PFSK-1 (cell line): ENCODE measurements at regions not wholly inside any gene's neighbourhood (a gene's known extent, or its start where the extent isn't known, plus 50 kb on each side); places are given as distances from the start of the nearest gene placed in this dataset.

ENCODE experiments used
- FOXP2 ChIP-seq: optimal IDR thresholded peaks from 2 replicates; pipeline ENCODE3; 2011; ENCODE audit warnings: borderline replicate concordance, control low read depth, inconsistent platforms; ENCODE audit not compliant: insufficient read depth; ENCODE audit errors: extremely low read length, extremely low read depth
- POLR2AphosphoS5 ChIP-seq: IDR thresholded peaks from 2 replicates; pipeline ENCODE4 v1.6.1; 2012; ENCODE audit warnings: low read depth, mild to moderate bottlenecking, control low read depth, low read length, moderate library complexity
- SIN3A ChIP-seq: IDR thresholded peaks from 2 replicates; pipeline ENCODE4 v1.6.1; 2012; ENCODE audit warnings: mild to moderate bottlenecking, low read length, moderate library complexity, borderline replicate concordance; ENCODE audit not compliant: insufficient read depth
- TAF1 ChIP-seq: IDR thresholded peaks from 2 replicates; pipeline ENCODE4 v1.6.1; 2012; ENCODE audit warnings: low read length, control low read depth, borderline replicate concordance; ENCODE audit not compliant: insufficient read depth
- TF ChIP-seq, protein P1 (sequence below), 2 experiments: IDR thresholded peaks; 2 replicates each; pipeline versions ENCODE4 v1.6.1 to v1.8.0; 2011 to 2012; ENCODE audit warnings: low read depth in 2 of 2, low read length in 2 of 2, control low read depth in 1 of 2, inconsistent platforms in 1 of 2, mild to moderate bottlenecking in 1 of 2, moderate library complexity in 1 of 2; ENCODE audit not compliant: insufficient read depth in 1 of 2

GRCh38 chr19:29104605-29105241 lies 108.2 kb downstream of the UQCRFS1 start:
- TF ChIP-seq FOXP2 = no peak
- no peak for TF ChIP-seq POLR2AphosphoS5

- TF ChIP-seq FOXP2 (no peak), SIN3A (no peak), POLR2AphosphoS5 (no peak), TAF1 (no peak)
- TF ChIP-seq, protein P1, sequence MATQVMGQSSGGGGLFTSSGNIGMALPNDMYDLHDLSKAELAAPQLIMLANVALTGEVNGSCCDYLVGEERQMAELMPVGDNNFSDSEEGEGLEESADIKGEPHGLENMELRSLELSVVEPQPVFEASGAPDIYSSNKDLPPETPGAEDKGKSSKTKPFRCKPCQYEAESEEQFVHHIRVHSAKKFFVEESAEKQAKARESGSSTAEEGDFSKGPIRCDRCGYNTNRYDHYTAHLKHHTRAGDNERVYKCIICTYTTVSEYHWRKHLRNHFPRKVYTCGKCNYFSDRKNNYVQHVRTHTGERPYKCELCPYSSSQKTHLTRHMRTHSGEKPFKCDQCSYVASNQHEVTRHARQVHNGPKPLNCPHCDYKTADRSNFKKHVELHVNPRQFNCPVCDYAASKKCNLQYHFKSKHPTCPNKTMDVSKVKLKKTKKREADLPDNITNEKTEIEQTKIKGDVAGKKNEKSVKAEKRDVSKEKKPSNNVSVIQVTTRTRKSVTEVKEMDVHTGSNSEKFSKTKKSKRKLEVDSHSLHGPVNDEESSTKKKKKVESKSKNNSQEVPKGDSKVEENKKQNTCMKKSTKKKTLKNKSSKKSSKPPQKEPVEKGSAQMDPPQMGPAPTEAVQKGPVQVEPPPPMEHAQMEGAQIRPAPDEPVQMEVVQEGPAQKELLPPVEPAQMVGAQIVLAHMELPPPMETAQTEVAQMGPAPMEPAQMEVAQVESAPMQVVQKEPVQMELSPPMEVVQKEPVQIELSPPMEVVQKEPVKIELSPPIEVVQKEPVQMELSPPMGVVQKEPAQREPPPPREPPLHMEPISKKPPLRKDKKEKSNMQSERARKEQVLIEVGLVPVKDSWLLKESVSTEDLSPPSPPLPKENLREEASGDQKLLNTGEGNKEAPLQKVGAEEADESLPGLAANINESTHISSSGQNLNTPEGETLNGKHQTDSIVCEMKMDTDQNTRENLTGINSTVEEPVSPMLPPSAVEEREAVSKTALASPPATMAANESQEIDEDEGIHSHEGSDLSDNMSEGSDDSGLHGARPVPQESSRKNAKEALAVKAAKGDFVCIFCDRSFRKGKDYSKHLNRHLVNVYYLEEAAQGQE (IDR thresholded peaks at IDR 0.05; ENCODE audit: insufficient read depth in 1 of 2, low read depth in 2 of 2, low read length in 2 of 2) = no peak
Observed at GRCh38 chr19:29098863-29099481, 114.0 kb downstream of the UQCRFS1 start.

- TF ChIP-seq, protein P1 (IDR thresholded peaks at IDR 0.05; ENCODE audit: insufficient read depth in 1 of 2, low read depth in 2 of 2, low read length in 2 of 2) = no peak
- TF ChIP-seq FOXP2 (no peak), SIN3A (no peak), POLR2AphosphoS5 (no peak), TAF1 (no peak)
Observed at GRCh38 chr19:29098091-29098490, 114.9 kb downstream of the UQCRFS1 start.

DNA sequence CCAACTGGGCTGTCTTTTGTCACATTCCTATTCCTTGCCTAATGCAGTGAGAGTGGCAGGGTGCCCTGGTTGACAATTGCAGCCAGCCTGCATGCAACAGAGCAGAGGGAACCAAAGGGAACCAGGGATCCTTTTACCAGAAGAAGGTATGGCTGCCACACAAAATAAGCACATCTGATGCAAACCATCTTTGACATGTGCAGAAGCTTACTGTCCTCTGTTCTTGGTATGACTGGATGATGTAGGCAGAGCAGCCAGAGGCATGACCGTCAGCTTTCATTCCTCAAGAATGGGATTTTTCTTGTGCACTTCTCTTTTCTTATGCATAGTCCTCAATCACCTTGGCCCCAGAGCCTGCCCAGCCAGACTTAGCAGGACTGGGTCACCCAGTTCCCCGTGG lies 116.1 kb downstream of the UQCRFS1 start:
- TF ChIP-seq TAF1 = no peak
- TF ChIP-seq FOXP2 = no peak
- TF ChIP-seq POLR2AphosphoS5 = no peak
- TF ChIP-seq SIN3A = no peak
- TF ChIP-seq, protein P1 (IDR thresholded peaks at IDR 0.05; ENCODE audit: insufficient read depth in 1 of 2, low read depth in 2 of 2, low read length in 2 of 2) = no peak

- TF ChIP-seq POLR2AphosphoS5 (no peak), FOXP2 (no peak), SIN3A (no peak), TAF1 (no peak)
- TF ChIP-seq, protein P1 (IDR thresholded peaks at IDR 0.05; ENCODE audit: insufficient read depth in 1 of 2, low read depth in 2 of 2, low read length in 2 of 2) = no peak
Observed at GRCh38 chr19:29093553-29093908, 119.4 kb downstream of the UQCRFS1 start.
